HCT116 (cell line): ENCODE measurements at regions not wholly inside any gene's neighbourhood (a gene's known extent, or its start where the extent isn't known, plus 50 kb on each side); places are given as distances from the start of the nearest gene placed in this dataset.

Experiments used
- ATAC-seq: fragments of 200-7000 bp; cut with Tn5 transposase; 2 replicates; pipeline ENCODE4 v1.9.1; 2020; ENCODE audit warnings: mild to moderate bottlenecking, moderate library complexity
- BruUV-seq: library from RNA; stranded (reverse); fragments of 400-500 nt; replicated peaks from 2 replicates; lab custom pipeline; 2021; lab: Mats Ljungman, UMichigan
- CTCF ChIA-PET: fragments of 300-600 bp; sonication (Branson Sonifier 250); formaldehyde crosslinking; loops from one replicate; lab custom pipeline; 2021; ENCODE audit warnings: antibody characterized with exemption; lab: Charles Lee
- POLR2A ChIA-PET: fragments of 300-600, 350-600 bp; sonication (Branson Sonifier 250); formaldehyde crosslinking; loops from one replicate; lab custom pipeline; 2021; ENCODE audit warnings: antibody characterized with exemption; lab: Charles Lee
- RAD21 ChIA-PET, 2 experiments: fragments of 300-600 bp; sonication (Branson Sonifier 250); formaldehyde crosslinking; loops; one replicate each; lab custom pipeline; 2023; ENCODE audit warnings: low total read pairs in 2 of 2; ENCODE audit not compliant: uncharacterized antibody in 2 of 2, unreplicated experiment in 2 of 2, low non-redundant PET in 1 of 2; lab: Charles Lee
- DNase-seq: peaks from one replicate; pipeline ENCODE4 v3.0.0-alpha.2; 2010; ENCODE audit warnings: low read depth, low spot score
- H2AFZ ChIP-seq: fragments of 200-600 bp; shearing (Covaris generic), sonication (generic); 2 replicates; pipeline ENCODE4 v1.6.1; 2017; ENCODE audit warnings: low read depth, mixed run types, mixed read lengths, antibody characterized with exemption, low read length; ENCODE audit not compliant: poor library complexity, severe bottlenecking
- H3K27ac ChIP-seq: 2 replicates; pipeline ENCODE4 v1.5.1; 2012; ENCODE audit warnings: low read depth, low read length
- H3K27me3 ChIP-seq: fragments of 200-600 bp; sonication (generic); 2 replicates; pipeline ENCODE4 v1.6.1; 2016; ENCODE audit warnings: mixed run types, low read length, mixed read lengths; ENCODE audit not compliant: insufficient read depth
- H3K36me3 ChIP-seq, 2 experiments: fragments of 200-500 bp in 1 of 2; fragments of 200-600 bp in 1 of 2; sonication (Bioruptor generic) in 1 of 2; sonication (generic) in 1 of 2; 2 replicates each; pipeline versions ENCODE4 v1.5.1 to v1.6.1; 2014 to 2016; ENCODE audit warnings: low read length in 2 of 2, inconsistent platforms in 1 of 2, mixed read lengths in 1 of 2, mixed run types in 1 of 2; ENCODE audit not compliant: insufficient read depth in 2 of 2, control insufficient read depth in 1 of 2
- H3K4me1 ChIP-seq, 2 experiments: fragments of 200-600 bp in 1 of 2; sonication (generic) in 1 of 2; 2 replicates each; pipeline versions ENCODE4 v1.5.1 to v1.6.1; 2012 to 2017; ENCODE audit warnings: low read length in 2 of 2, inconsistent platforms in 1 of 2, mild to moderate bottlenecking in 1 of 2, mixed read lengths in 1 of 2, mixed run types in 1 of 2, moderate library complexity in 1 of 2; ENCODE audit not compliant: insufficient read depth in 2 of 2, control insufficient read depth in 1 of 2
- H3K4me2 ChIP-seq: fragments of 200-600 bp; sonication (generic); 2 replicates; pipeline ENCODE4 v1.6.1; 2017; ENCODE audit warnings: mixed run types, low read length, mixed read lengths
- H3K4me3 ChIP-seq, 2 experiments: fragments of 200-600 bp in 1 of 2; sonication (generic) in 1 of 2; replicated peaks in 1 of 2; 2 replicates each; pipeline ENCODE4 v1.5.1; 2011 to 2016; ENCODE audit warnings: low read length in 2 of 2, control low read depth in 1 of 2, low read depth in 1 of 2, mild to moderate bottlenecking in 1 of 2, mixed read lengths in 1 of 2, mixed run types in 1 of 2
- H3K79me2 ChIP-seq: fragments of 200-600 bp; sonication (generic); 2 replicates; pipeline ENCODE4 v1.6.1; 2017; ENCODE audit warnings: mild to moderate bottlenecking, mixed run types, low read length, moderate library complexity, mixed read lengths; ENCODE audit not compliant: insufficient read depth
- H3K9ac ChIP-seq: fragments of 200-600 bp; sonication (generic); 2 replicates; pipeline ENCODE4 v1.6.1; 2016; ENCODE audit warnings: low read length, mixed read lengths
- H3K9me2 ChIP-seq: fragments of 200-600 bp; sonication (generic), shearing (Covaris generic); 2 replicates; pipeline ENCODE4 v1.6.1; 2017; ENCODE audit warnings: mixed run types, mild to moderate bottlenecking, moderate library complexity; ENCODE audit not compliant: insufficient read depth
- H3K9me3 ChIP-seq, 2 experiments: fragments of 200-500 bp in 1 of 2; fragments of 200-600 bp in 1 of 2; sonication (Bioruptor generic) in 1 of 2; sonication (generic) in 1 of 2; 2 replicates each; pipeline ENCODE4 v1.6.1; 2014 to 2017; ENCODE audit warnings: low read length in 2 of 2, mixed read lengths in 2 of 2, inconsistent platforms in 1 of 2, low read depth in 1 of 2, mild to moderate bottlenecking in 1 of 2, mixed run types in 1 of 2, moderate library complexity in 1 of 2; ENCODE audit not compliant: control insufficient read depth in 1 of 2, insufficient read depth in 1 of 2
- H4K20me1 ChIP-seq: fragments of 200-600 bp; sonication (generic), shearing (Covaris generic); 2 replicates; pipeline ENCODE4 v1.6.1; 2017; ENCODE audit warnings: mixed run types, mild to moderate bottlenecking, moderate library complexity; ENCODE audit not compliant: insufficient read depth
- CBX3 ChIP-seq: IDR thresholded peaks from 2 replicates; pipeline ENCODE4 v1.6.1; 2012; ENCODE audit warnings: low read depth
- CEBPB ChIP-seq: IDR thresholded peaks from 2 replicates; pipeline ENCODE4 v1.6.1; 2012; ENCODE audit warnings: low read depth
- EGR1 ChIP-seq: IDR thresholded peaks from 2 replicates; pipeline ENCODE4 v1.6.1; 2012; ENCODE audit warnings: low read depth
- ELF1 ChIP-seq: IDR thresholded peaks from 2 replicates; pipeline ENCODE4 v1.6.1; 2012; ENCODE audit warnings: low read depth, borderline replicate concordance
- EZH2 ChIP-seq: fragments of 200-600 bp; sonication (generic); IDR thresholded peaks from 2 replicates; pipeline ENCODE4 v1.6.1; 2017; ENCODE audit warnings: antibody characterized with exemption, mixed run types
- FOSL1 ChIP-seq: IDR thresholded peaks from 2 replicates; pipeline ENCODE4 v1.6.1; 2012; ENCODE audit warnings: low read depth
- JUND ChIP-seq: IDR thresholded peaks from 2 replicates; pipeline ENCODE4 v1.6.1; 2012
- MAX ChIP-seq: IDR thresholded peaks from 2 replicates; pipeline ENCODE4 v1.6.1; 2012
- POLR2A ChIP-seq: IDR thresholded peaks from 2 replicates; pipeline ENCODE4 v1.7.0; 2011; ENCODE audit warnings: borderline replicate concordance; ENCODE audit not compliant: insufficient read depth, insufficient read length; ENCODE audit errors: extremely low read depth
- POLR2AphosphoS5 ChIP-seq: IDR thresholded peaks from 2 replicates; pipeline ENCODE4 v1.6.1; 2011; ENCODE audit warnings: mild to moderate bottlenecking, low read depth, low read length, moderate library complexity
- RAD21 ChIP-seq: IDR thresholded peaks from 2 replicates; pipeline ENCODE4 v1.6.1; 2012; ENCODE audit warnings: low read depth, mild to moderate bottlenecking
- REST ChIP-seq: IDR thresholded peaks from 2 replicates; pipeline ENCODE4 v1.6.1; 2012; ENCODE audit warnings: low read depth
- SIN3A ChIP-seq: IDR thresholded peaks from 2 replicates; pipeline ENCODE4 v1.6.1; 2012; ENCODE audit warnings: low read depth
- SP1 ChIP-seq: IDR thresholded peaks from 2 replicates; pipeline ENCODE4 v1.6.1; 2012; ENCODE audit warnings: low read depth
- SRF ChIP-seq: IDR thresholded peaks from 2 replicates; pipeline ENCODE4 v1.6.1; 2012; ENCODE audit warnings: low read depth
- YY1 ChIP-seq: IDR thresholded peaks from 2 replicates; pipeline ENCODE4 v1.6.1; 2011; ENCODE audit warnings: low read length, low read depth, moderate library complexity, mild to moderate bottlenecking; ENCODE audit not compliant: insufficient replicate concordance; ENCODE audit errors: extremely low read depth
- ZBTB33 ChIP-seq: IDR thresholded peaks from 2 replicates; pipeline ENCODE4 v1.6.1; 2011; ENCODE audit warnings: mild to moderate bottlenecking, low read length, moderate library complexity; ENCODE audit not compliant: insufficient replicate concordance; ENCODE audit errors: extremely low read depth
- ZFX ChIP-seq: fragments of 450-650 bp; IDR thresholded peaks from 2 replicates; pipeline ENCODE4 v1.6.1; 2017
- ZNF274 ChIP-seq: fragments of 200-500 bp; sonication (Bioruptor generic); IDR thresholded peaks from 2 replicates; pipeline ENCODE4 v1.6.1; 2014; ENCODE audit warnings: mild to moderate bottlenecking, low read depth, low read length, inconsistent platforms
- intact Hi-C: fragments of 100-400 bp; cut with micrococcal nuclease; formaldehyde crosslinking; loops from 2 replicates; pipeline ENCODE4 v1.10.0; 2022

- ChIA-PET RAD21 (no interaction called here), POLR2A (no interaction called here), CTCF (interaction anchor here (1.0 to 3.0 kb wide), 10 partner anchors 10 to 356 kb away, joined by 4 to 39 read pairs (median 4); no protein-coding TSS in a partner anchor)
- Histone ChIP-seq H3K79me2 (no peaks in the 10 kb centered on the region), H3K9ac (no peak overlapping the region), H4K20me1 (no peaks in the 10 kb centered on the region), H3K4me2 (no peak overlapping the region), H3K9me3 (no peaks in the 10 kb centered on the region), H3K36me3 (no peaks in the 10 kb centered on the region), H3K4me1 (peaks cover 17 to 21% of the 10 kb centered on the region in 2 experiments), H3K9me2 (no peaks in the 10 kb centered on the region), H3K27me3 (0 out of 2 replicates have a peak, but pooled peaks cover 5% of the 10 kb centered on the region), H3K4me3 (no peak overlapping the region), H3K27ac (no peak overlapping the region), H2AFZ (no peak overlapping the region)
- intact Hi-C loops, result loop anchor here (5.0 to 10.0 kb wide), 2 partner anchors 47 to 1020 kb away; no protein-coding TSS in a partner anchor
- ATAC-seq (no peak), DNase-seq (no peak)
- BruUV-seq, result no TSS peak
- no peak for TF ChIP-seq EGR1
- no peak for TF ChIP-seq EZH2
- TF ChIP-seq ZBTB33, result no peak
- no peak for TF ChIP-seq SIN3A
- no peak for TF ChIP-seq POLR2A
- TF ChIP-seq FOSL1, result no peak
- no peak for TF ChIP-seq MAX
- no peak for TF ChIP-seq YY1
- no peak for TF ChIP-seq ZNF274
- TF ChIP-seq SRF, result no peak
- TF ChIP-seq ZFX, result no peak
- no peak for TF ChIP-seq JUND
- no peak for TF ChIP-seq POLR2AphosphoS5
- TF ChIP-seq CBX3, result no peak
- TF ChIP-seq ELF1, result no peak
- TF ChIP-seq CEBPB, result no peak
- no peak for TF ChIP-seq SP1
- TF ChIP-seq REST, result no peak
- no peak for TF ChIP-seq RAD21
Observed at GRCh38 chr5:15004506-15004905, 132.9 kb upstream of the ANKH start.
